ENCODE measurements at regions not wholly inside any gene's neighbourhood (a gene's known extent, or its start where the extent isn't known, plus 50 kb on each side); places are given as distances from the start of the nearest gene placed in this dataset.

DNA sequence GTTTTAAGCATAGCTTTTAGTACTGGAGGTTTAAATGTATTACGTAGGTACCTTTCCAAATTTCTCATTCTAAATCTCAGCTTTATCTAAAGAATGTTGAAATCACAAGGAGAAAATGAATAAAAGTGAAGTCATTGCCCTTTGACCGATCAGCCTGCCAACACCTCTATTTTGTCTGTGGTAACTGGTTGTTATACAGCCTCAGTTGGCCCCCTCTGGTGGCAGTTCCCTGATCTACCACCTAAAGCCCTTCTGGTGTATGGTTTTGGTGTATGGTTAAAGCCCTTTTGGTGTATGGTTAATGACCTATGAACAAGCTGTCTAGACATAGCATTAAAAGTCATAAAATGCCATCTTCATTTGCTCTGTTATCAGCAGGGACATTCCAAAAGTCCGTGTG is 378.2 kb upstream of the AZI2 start:
- DNase-seq (ENCODE audit: low read depth in 2 of 2, low spot score in 1 of 2), result no peak

DNA sequence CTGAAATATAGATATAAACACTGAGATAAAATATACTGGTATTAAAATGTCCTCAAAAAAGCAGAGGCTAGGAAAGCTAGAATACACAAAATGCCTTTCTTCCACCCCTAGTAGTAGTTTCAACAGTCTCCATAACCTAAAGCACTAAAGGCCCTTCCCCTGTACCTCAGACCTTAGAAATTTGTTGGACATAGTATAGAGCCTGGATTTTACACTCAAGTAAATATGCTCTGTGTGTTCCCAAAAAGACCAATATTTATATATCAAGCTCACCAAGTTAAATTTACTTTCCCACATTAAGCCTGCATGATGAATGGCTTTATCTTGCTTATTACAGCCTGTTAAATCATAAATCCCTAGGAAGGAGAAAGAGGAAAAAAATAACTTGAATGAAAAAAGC is 378.7 kb upstream of the AZI2 start:
- DNase-seq (ENCODE audit: low read depth in 2 of 2, low spot score in 1 of 2), result no peak

DNA sequence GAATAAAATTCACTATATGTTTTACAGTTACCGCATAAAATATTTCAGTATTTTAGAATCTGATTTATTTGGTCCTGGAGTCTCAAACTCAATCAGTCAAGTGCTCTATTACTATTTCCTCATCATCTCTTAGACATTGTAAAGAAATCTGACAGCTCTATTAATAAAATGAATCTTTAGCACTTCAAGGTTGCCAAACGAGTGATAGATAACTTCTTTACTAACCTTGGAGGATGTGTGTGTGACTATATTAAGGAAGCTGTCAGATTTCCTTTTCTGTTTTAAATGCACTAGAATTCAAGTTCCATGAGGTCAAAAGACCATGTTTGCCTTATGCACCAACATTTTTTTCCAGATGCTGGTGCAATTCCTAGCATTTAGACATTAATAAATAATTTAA is 389.8 kb upstream of the AZI2 start:
- DNase-seq (ENCODE audit: low read depth in 2 of 2, low spot score in 1 of 2), result no peak

DNA sequence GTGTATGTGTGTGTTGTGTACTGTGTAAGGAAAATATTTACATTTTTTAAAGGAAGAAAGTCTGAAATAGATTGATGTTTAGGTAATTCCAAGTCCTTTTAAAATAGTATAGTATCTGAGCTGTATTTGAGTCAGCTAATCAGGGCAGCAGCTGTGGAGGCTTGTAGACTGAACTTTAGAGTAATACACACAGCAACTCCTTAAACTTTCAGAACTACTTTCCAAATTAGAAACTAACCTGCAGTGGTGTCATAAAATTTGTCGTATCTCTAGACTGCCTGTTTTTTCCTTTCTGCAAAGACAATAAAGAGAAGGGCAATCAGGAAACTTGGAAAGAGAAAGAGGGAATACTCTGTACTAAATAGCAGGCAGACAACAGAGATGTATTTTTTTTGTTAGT is 391.0 kb upstream of the AZI2 start:
- no peak for DNase-seq (ENCODE audit: low read depth in 2 of 2, low spot score in 1 of 2)

DNA sequence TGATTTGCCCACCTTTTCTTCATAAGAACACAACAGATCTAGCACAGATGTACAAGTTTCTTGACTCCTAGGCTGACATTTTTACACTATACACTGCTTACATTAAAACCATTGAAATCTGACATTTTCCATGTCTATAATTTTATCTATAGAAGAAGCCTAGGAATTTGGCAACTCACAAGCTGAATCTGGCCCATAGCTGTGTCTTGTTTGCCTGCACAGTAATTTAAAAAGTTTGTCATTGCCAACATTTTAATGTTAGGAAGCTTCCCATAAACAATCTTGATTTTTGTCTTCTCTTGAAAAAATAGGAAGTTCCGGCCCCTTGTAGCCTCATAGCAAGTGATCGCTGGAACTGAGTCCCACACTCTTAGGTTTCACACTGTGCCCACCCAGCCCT is 394.6 kb upstream of the AZI2 start:
- DNase-seq (ENCODE audit: low read depth in 2 of 2, low spot score in 1 of 2), result no peak

DNA sequence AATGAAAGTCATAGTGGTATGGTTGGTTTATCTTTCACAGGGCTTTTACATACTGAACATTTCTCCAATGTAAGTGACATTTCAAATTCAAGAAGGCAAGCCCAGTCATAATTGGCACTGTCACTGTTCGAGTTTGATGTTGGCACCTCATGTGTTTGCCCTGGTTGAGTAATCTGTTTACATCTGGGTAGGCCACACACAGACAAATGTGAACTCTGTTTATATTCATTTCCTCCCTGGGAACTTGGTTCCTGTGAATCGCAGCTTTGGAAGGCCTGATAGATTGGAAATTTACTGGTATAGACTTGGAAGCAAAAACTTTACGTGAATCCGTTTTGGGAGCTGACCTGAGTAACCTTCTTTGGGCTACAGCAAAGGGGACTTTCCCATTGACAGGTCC is 395.2 kb upstream of the AZI2 start:
- DNase-seq (ENCODE audit: low read depth in 2 of 2, low spot score in 1 of 2), result no peak

DNA sequence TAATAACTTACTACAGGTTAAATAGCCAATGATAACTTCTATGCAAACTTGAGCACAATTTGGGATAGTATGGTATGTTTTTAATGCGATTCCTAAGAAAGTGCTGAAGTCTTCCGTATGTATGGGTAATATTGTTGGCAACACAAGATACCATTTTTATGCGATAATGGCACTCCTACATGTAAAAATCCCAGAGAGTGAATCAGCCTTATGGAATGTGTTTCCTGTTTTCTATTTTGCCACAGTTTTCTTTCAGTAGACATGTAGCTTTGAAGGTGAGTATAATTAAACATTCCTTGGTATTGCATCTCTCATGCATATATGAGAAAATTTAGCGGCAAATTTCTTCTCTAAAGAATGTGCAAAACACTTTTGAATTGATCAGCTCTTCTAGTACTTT is 396.8 kb upstream of the AZI2 start:
- no peak for DNase-seq (ENCODE audit: low read depth in 2 of 2, low spot score in 1 of 2)

DNA sequence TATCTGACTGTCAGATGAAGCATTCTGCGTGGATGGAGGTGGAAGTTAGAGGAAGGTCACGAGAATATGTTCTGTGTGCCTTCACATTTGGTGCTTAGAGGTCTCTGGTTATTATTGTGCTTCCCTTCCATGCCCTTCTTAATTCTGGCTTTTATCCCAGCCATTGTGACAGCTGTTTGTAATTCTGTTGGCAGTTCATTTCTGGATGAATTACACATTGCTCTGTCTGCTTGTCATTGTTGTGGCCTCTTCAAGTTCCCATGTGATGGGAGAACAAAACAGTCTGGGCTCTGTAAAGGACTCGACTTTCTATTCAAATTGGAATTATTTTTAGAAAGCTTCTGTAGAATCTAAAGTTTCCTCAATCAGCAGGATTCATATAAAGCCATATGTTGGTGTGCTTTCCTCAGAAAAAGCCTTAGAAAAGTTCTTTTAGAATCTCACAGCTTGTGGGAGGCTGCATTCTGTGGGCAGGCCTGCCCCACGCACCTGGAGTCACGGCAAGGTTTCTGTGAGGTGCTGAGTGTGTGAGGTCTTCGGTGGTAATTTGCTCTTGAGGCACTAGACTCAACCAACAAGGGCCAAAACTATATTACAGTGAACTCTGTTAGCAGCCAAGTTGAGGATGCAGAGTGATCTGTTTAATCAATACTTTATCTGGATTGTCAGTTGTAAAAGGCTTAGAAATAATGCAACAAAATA is 397.4 kb upstream of the AZI2 start:
- no peak for DNase-seq (ENCODE audit: low read depth in 2 of 2, low spot score in 1 of 2)

DNA sequence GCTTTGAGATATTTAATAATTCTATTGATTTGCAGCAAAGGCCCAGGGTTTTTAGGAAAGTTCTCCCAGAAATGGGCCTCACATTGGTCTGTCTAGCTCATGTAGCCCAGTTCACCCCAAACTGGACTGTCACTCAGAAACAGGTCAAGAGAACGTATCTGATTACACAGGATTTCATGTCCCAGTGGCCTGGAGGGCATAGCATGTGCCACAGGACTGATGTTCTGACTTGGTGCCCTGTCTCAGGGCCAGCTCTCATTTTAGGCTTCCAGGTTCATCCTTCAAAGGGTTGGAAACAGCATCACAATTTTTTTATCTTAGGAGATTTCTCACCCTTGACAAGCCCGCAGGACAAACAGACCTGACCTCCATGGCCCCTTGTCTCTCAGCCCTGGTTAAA is 398.4 kb upstream of the AZI2 start:
- DNase-seq (ENCODE audit: low read depth in 2 of 2, low spot score in 1 of 2), result no peak

DNA sequence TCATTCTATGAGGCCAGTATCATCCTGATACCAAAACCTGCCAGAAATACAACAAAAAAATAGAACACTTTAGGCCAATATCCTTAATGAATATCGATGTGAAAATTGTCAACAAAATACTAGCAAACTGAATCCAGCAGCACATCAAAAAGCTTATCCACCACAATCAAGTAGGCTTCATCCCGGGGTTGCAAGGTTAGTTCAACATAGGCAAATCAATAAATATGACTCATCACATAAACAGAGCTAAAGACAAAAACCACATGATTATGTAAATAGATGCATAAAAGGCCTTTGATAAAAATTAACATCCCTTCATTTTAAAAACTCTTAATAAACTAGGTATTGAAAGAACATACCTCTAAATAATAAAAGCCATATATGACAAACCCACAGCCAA is 403.2 kb upstream of the AZI2 start:
- no peak for DNase-seq (ENCODE audit: low read depth in 2 of 2, low spot score in 1 of 2)

DNA sequence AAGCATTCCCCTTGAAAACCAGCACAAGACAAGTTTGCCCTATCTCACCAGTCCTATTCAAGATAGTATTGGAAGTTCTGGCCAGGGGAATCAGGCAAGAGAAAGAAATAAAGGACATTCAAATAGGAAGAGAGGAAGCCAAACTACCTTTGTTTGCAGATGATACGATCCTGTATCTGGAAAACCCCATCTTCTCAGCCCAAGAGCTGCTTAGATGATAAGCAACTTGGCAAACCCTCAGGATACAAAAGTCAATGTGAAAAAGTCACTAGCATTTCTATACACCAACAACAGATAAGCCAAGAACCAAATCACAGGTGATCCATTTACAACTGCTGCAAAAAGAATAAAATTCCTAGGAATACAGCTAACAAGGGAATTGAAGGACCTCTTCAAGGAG is 403.7 kb upstream of the AZI2 start:
- DNase-seq (ENCODE audit: low read depth in 2 of 2, low spot score in 1 of 2), result no peak

DNA sequence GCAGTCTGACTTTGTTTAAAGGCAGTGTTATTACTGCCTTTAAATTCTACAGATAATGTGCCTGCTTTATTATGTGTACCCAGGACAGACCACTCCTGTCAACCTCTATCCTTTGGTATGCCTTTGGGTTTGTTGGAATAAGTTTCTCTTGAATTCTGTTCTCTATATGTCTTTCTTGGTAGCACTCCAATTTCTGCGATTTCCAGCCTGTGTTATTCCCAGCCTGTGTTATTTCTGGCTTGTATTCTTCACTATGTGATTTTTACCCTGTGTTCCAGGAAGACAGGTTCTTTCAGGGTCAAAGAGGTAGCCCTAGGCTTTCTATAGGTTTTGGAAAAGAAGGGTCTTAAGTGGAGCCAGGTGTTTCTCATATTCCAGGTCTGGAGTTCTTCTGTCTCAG is 407.4 kb upstream of the AZI2 start:
- DNase-seq (ENCODE audit: low read depth in 2 of 2, low spot score in 1 of 2), result no peak

DNA sequence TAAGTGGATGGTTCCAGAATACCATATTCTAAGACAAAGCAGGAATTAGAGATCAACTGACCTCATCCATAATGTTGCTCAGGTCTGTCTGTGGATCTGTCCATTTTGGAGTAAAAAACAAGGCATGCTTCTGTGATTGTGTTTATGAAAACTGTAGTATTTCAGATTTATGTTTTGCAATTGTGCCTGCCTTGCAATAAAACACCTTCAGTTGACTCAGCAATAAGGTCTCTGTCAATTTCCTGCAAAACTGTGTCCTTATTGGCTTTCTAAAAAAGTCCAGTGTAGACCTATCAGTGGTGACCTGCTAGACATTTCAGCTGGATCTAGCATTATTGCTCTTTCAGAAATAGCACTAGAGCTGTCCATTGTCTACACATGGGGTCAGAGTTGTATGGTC is 409.5 kb upstream of the AZI2 start:
- no peak for DNase-seq (ENCODE audit: low read depth in 2 of 2, low spot score in 1 of 2)

DNA sequence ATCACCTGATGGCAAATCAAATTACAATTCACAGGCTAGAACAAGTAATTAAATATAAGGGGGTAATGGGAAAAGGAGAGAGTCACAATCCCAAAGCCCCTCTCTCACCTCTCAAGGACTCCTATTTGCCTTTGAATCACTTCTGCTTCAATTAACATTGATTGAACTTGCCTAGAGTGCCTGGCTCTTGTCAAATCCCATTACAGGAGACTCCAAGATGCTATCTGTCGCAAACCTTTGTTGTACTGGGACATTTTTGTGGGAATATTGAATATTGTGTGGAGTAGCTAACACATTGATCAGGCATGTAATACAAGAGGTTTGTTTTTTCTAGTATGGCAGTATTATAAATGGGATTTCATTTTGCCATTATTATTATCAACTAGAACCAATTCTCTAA is 412.8 kb upstream of the AZI2 start:
- DNase-seq (ENCODE audit: low read depth in 2 of 2, low spot score in 1 of 2), result no peak

DNA sequence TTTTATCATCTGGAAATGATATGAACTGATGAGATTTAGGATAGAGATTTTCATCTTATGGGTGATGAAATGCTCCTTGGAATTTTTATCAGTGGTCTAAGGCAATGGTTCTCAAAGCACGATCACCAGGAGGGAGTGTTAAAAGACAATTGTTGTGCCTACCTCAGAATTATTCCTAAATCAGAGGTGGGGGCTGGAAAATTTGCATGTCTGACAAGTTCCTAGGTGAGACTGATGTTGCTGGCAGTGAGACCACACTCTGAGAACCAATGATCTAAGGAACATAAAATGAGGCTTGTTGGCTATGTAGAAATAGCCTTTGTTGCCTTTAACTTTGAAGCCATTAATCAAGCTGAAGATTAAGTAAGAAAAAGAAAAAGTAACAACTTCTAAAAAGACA is 416.6 kb upstream of the AZI2 start:
- no peak for DNase-seq (ENCODE audit: low read depth in 2 of 2, low spot score in 1 of 2)

DNA sequence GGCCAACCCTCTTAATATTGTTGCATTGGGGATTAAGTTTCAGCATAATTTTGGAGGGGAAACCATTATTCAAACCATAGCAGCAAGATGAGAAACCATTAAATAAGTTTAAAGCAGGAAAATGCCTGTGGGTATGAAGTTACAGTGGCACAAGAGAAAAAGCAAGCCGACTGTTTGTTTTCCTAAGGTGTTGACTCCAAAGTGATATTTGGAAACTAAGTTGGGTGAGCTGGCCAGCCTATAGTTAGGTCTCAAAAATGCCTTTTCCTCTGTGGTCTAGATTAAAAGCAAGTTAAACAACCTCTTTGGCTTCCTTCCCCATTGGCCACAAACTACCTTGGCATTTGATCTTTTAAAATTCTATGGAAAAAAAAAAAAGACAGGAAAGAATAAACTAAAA is 419.8 kb upstream of the AZI2 start:
- no peak for DNase-seq (ENCODE audit: low read depth in 2 of 2, low spot score in 1 of 2)

DNA sequence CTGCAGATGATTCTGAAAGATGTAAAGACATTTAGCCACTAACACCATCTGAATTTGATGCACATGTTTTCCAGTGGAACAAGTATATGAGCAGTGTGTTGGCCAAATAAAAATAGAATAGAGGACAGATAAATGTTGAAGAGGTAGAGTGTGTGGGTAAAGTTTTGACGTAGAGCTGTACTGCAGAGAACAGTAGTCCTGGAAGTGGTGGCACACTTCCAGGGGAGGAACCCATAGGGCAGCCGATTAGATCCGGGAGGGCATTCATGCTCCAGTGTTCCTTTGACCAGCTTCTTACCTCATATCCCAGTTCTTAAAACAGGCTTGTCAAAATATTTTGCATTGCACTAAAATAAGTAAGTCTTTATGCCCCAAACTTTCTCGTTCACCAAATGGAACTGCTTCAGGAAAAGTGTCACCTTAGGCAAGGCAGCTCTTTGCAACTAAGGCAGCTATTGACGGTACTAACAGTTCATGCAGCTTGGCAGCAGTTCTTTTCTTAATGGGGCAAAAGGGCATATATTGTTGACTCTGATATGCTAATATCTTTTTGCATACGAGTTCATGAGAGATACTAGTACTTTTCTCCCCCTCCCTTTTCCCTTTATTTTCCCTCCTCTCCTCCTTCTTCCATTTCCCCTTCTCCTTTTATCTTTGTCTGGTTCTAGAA is 429.3 kb upstream of the AZI2 start:
- DNase-seq (ENCODE audit: low read depth in 2 of 2, low spot score in 1 of 2), result no peak

DNA sequence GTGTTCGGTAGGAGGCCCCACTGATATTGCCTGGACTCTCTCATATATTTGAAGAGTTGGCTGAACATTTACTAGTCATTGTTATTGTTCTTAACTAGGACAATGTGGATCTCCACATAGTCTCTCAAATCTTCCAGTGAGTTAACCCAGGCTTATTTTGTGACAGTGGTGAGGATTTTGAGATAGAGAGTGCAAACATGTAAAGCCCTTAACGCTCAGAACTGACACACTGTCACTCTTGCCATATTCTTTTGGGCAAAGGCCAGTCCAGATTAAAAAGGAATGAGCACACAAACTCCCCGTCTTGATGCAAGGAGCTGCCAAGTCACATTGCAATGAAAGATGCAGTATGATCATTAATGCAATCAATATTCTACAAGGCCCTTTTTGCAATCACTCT is 431.9 kb upstream of the AZI2 start:
- DNase-seq (ENCODE audit: low read depth in 2 of 2, low spot score in 1 of 2), result no peak

DNA sequence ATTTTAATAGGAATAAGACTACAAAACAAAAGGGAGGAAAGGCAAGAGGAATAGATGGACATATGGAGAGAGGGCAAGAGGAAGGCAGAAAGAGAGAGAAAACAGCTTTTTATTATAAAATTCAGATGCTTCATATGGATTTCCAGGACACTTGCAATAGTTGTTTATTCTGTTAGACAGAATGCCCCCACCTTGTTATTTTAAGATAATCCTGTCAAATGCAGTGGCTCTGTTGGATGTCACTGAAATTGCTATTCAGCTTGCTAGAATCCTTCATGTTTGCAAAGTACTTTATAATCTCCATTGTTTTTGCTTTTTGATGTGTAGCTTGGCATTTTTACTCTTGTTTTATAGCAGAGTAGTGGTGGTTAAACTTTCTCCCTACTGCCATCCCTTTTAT is 432.4 kb upstream of the AZI2 start:
- no peak for DNase-seq (ENCODE audit: low read depth in 2 of 2, low spot score in 1 of 2)

DNA sequence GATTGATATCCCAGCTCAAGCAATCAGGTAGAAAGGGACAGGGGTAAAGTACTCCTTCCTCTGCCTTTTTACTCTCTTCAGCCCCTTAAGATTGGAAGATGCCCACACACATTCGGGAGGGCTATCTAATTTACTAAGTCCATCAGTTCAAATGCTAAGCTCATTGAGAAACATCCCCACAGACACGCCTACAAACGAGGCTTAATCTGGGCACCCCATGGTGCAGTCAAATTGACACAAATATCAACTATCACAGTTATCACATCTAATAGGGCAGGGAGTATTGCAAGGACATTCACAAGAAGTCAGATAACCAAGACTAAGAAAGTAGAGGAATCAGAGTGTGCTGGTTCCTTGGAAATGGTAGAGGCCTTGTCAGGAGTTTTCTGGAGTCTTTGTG is 437.8 kb upstream of the AZI2 start:
- no peak for DNase-seq (ENCODE audit: low read depth in 2 of 2, low spot score in 1 of 2)

DNA sequence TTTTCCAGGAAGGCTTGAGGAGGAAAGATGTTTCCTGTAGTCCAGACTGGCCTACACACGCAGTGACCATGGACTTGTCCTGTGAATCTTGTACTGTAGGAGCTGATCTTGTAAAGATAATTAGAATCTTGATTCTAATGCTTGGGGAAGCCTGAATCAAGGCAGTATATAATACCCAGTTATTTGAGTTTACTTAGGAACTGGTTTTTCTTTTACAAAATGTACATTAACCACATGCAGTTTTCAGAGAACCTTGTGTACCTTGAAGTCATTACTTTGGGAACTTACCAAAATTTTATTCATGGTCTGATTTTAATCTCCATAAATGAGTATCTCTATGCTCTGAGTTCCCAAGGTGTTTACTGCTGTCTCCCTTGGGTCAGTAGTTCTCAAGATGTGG is 439.9 kb upstream of the AZI2 start:
- DNase-seq (ENCODE audit: low read depth in 2 of 2, low spot score in 1 of 2), result no peak

DNA sequence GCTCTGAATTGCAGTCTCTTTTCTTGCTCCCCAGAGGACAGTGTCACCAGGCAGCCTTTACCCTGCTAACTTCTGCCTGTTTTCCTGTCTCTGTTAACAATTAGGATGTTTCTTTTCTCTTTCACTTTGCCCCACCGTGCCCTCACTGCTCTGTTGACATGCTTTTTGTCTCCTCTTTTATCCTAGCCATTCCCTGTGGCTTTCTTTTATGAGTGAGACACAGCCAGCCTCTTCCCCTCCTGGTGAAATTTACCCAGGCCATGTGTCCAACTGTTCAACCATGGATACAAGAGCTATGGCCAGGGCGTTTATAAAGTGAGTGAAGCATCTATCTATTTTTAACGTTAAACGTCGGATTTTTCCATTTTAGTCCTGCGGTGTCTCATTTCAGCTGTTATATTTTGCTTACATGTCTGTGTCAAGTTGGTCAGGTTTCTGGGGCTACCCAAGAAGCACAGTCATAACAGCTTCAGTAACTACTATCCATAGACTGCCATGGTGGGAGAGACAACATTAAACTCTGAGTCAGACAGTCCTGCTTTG is 443.2 kb upstream of the AZI2 start:
- no peak for DNase-seq (ENCODE audit: low read depth in 2 of 2, low spot score in 1 of 2)

DNA sequence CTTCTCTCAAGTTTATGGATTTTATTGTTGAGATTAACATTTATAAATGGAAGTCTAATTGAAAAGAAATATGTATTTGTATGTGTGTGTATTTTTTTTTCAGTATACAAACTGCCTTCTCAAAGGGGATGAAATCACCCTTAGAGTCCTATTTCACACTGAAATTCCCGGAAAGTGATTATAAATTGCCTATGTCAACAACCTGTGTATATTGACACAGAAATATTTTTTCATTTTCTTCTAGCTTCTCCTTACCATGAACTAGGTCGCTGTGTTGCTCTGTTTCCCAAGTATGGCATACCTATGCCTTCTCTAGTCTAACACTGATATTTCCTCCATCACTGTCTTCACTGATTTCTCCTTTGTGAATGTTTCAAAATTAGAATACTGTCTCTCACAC is 444.0 kb upstream of the AZI2 start:
- no peak for DNase-seq (ENCODE audit: low read depth in 2 of 2, low spot score in 1 of 2)

Measured in stimulated activated CD8-positive, alpha-beta memory T cell treated with anti-CD3 and anti-CD28 coated beads, Interleukin-4, amount 100 ng/mL, for 4 hours (primary cell).